ENCODE measurements at regions not wholly inside any gene's neighbourhood (a gene's known extent, or its start where the extent isn't known, plus 50 kb on each side); places are given as distances from the start of the nearest gene placed in this dataset.

- Histone ChIP-seq H3K27ac (ENCODE audit: low read length) (no peak overlapping the region), H3K4me3 (ENCODE audit: low read length) (no peak overlapping the region), H3K4me1 (ENCODE audit: control insufficient read depth, insufficient read depth, low read length) (peaks cover 3% of the 10 kb centered on the region), H3K27me3 (ENCODE audit: control insufficient read depth, insufficient read depth) (no peaks in the 10 kb centered on the region), H3K9me3 (ENCODE audit: control insufficient read depth, low read length) (no peaks in the 10 kb centered on the region)
- intact Hi-C loops (cut with DNase I): no loop called here
- 68% methylated on average over 14 of the region's 14 CpGs for WGBS
- DNase-seq (peak in 1 of 3 donors; percentile 48), ATAC-seq (no peak)
Observed at GRCh38 chr19:30670011-30670329, 297.8 kb downstream of the ZNF536 start.

DNA sequence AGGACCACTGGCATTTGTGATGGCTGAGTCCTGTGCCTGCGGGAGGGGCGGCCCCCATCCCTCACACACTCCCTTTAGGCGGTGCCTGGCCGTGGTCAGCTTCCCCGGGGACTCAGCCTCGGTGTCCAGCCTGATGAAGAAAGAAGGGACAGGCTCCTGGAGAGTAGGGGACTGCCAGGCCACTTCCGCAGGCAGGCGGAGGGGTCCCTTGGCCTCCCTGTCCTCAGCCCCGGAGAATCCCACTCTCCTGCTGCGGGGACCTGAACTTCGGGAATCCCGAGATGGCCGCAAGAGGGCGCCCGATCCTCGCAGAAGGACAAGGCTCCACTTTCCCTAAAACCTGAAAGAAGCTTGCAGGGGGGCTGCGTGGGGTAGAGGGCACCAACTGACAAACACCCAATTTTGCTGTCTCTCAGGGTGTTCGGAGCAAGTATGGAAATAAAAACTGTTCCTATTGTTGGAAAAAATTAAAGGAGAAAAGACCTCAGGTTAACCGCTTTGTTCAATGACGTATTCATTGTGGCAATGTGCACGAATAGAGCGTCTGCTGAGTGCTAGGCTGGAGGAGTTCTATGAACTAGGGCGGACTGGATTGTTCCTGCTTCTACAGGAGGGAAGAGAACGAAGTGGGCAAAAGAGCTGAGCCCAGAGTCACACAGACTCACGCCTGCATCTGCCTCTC, 297.3 kb downstream of the ZNF536 start:
- H3K27ac ChIP-seq (ENCODE audit: low read length): no peak overlapping the region
- intact Hi-C loops (cut with DNase I): loop anchor here in 1 of 4 donors (10.0 kb wide), 1 partner anchor 1555 kb away; no protein-coding TSS in a partner anchor
- H3K4me3 ChIP-seq (ENCODE audit: low read length): no peak overlapping the region
- no peaks in the 10 kb centered on the region for H3K9me3 ChIP-seq (ENCODE audit: control insufficient read depth, low read length)
- WGBS: 21% methylated on average over 25 of the region's 25 CpGs
- ATAC-seq (peak; percentile 21 to 40), DNase-seq (peak; percentile 65 to 90 (median 87))
- peaks cover 3% of the 10 kb centered on the region for H3K4me1 ChIP-seq (ENCODE audit: control insufficient read depth, insufficient read depth, low read length)
- no peaks in the 10 kb centered on the region for H3K27me3 ChIP-seq (ENCODE audit: control insufficient read depth, insufficient read depth)

DNA sequence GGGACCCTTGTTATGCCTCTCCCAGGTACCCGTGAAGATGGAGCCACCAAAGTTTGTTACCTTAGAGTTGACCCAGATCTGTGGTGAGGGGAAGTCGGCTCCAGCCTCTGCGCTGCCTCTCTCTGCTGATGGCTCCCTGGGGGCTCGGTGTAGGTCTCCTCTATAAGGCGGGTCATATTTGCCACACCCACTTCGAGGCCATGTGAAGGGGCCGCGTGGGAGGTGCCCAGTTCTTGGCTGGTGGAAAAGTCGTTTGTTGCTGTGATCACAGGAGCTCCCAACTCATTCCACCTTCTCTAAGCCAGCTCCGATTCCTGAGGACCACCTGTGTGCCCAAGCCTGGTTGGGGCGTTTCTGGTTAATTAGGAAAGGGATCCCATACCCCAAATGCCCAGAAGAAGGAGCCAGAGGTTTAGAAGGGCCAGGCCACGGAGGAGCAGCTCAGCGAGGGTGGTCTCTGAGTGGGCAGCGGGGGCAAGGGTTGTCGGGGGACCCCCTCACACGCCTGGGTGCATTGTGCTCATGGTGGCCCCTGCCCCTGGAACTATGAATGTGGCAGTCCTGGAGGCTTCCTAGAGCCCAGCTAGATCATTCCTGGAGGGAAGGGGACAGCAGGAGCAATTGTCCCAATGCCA, 296.5 kb downstream of the ZNF536 start:
- WGBS: 61% methylated on average over 16 of the region's 16 CpGs
- Histone ChIP-seq H3K4me3 (ENCODE audit: low read length) (no peak overlapping the region), H3K4me1 (ENCODE audit: control insufficient read depth, insufficient read depth, low read length) (peaks cover 6% of the 10 kb centered on the region), H3K27me3 (ENCODE audit: control insufficient read depth, insufficient read depth) (no peaks in the 10 kb centered on the region), H3K9me3 (ENCODE audit: control insufficient read depth, low read length) (no peaks in the 10 kb centered on the region), H3K27ac (ENCODE audit: low read length) (no peak overlapping the region)
- DNase-seq: no peak
- intact Hi-C loops (cut with DNase I): loop anchor here in 1 of 4 donors (10.0 kb wide), 1 partner anchor 1556 kb away; no protein-coding TSS in a partner anchor
- no peak for ATAC-seq

DNA sequence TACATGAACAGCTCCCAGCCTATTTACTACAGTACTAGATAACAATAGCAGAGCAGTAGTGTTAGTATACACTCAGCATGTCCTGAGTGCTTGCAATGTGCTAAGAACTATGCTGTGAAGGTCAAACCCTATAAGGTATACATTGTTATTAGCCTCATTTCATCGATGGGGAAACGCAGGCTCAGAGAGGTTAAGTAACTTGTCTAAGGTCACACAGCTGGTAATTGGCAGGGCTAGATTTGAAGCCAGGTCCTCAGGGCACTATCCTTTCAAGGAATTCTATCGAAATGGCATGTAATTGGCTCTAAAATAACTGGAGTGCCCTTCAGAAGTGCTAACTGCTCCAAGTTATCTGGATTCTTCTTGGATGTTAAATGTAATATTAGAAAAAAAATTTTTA, 295.6 kb downstream of the ZNF536 start:
- Histone ChIP-seq H3K27me3 (ENCODE audit: control insufficient read depth, insufficient read depth) (no peaks in the 10 kb centered on the region), H3K4me3 (ENCODE audit: low read length) (no peak overlapping the region), H3K9me3 (ENCODE audit: control insufficient read depth, low read length) (no peaks in the 10 kb centered on the region), H3K4me1 (ENCODE audit: control insufficient read depth, insufficient read depth, low read length) (peaks cover 6% of the 10 kb centered on the region), H3K27ac (ENCODE audit: low read length) (no peak overlapping the region)
- 62% methylated on average over 3 of the region's 3 CpGs for WGBS
- intact Hi-C loops (cut with DNase I): loop anchor here in 1 of 4 donors (10.0 kb wide), 1 partner anchor 1557 kb away; no protein-coding TSS in a partner anchor
- ATAC-seq (no peak), DNase-seq (no peak)

DNA sequence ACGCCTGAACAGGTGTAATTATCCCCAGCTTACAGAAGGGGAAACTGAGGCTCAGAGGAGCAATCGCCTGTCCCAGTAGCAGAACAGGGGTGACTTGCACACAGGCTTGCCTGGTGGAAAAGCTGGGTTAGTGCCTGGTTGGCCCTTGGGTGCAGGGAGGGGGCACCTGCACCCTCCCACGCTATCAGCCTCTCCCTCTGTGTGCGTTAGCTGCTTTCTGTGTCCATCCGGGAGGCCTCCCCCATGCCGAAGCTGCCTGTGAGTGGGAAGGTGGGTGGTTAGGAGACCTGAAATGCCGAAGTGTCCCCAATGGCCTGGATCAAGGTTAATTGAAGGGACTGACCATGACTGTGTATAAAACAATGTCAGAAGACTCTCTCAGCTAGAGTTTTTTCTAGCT, 295.0 kb downstream of the ZNF536 start:
- Histone ChIP-seq H3K4me3 (ENCODE audit: low read length) (no peak overlapping the region), H3K9me3 (ENCODE audit: control insufficient read depth, low read length) (no peaks in the 10 kb centered on the region), H3K27me3 (ENCODE audit: control insufficient read depth, insufficient read depth) (no peaks in the 10 kb centered on the region), H3K27ac (ENCODE audit: low read length) (no peak overlapping the region), H3K4me1 (ENCODE audit: control insufficient read depth, insufficient read depth, low read length) (peaks cover 6% of the 10 kb centered on the region)
- no peak for ATAC-seq
- 83% methylated on average over 7 of the region's 7 CpGs for WGBS
- DNase-seq: no peak
- intact Hi-C loops (cut with DNase I): loop anchor here in 1 of 4 donors (10.0 kb wide), 1 partner anchor 1558 kb away; no protein-coding TSS in a partner anchor

GRCh38 chr19:30666301-30666803, 294.2 kb downstream of the ZNF536 start:
- Histone ChIP-seq H3K27me3 (ENCODE audit: control insufficient read depth, insufficient read depth) (no peaks in the 10 kb centered on the region), H3K9me3 (ENCODE audit: control insufficient read depth, low read length) (no peaks in the 10 kb centered on the region), H3K4me3 (ENCODE audit: low read length) (no peak overlapping the region), H3K27ac (ENCODE audit: low read length) (no peak overlapping the region), H3K4me1 (ENCODE audit: control insufficient read depth, insufficient read depth, low read length) (peaks cover 5% of the 10 kb centered on the region)
- 4% methylated on average over 11 of the region's 11 CpGs for WGBS
- intact Hi-C loops (cut with DNase I): loop anchor here in 1 of 4 donors (10.0 kb wide), 1 partner anchor 1558 kb away; no protein-coding TSS in a partner anchor
- DNase-seq: peak; percentile 54 to 76 (median 75)
- ATAC-seq: peak in 1 of 2 donors; percentile 19

DNA sequence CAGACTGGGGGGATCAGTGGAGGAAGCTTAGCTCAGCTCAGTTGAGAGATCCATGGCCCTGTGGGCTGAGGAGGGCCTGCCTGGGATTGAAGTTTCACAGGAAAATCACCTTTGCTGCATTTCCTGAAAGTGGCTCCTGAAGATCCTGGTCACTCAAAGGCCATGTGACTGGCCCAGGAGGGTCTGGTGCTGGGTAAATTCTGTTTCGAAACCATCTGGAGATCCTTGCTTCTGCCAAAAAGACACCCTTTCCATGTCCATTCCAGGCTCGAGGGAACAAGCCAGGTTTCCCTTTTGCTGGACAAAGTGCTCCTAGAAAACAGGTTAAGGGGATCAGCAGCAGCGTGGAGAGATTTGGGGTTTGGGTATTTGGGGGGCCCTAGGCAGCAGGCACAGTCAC, 293.3 kb downstream of the ZNF536 start:
- Histone ChIP-seq H3K4me3 (ENCODE audit: low read length) (no peak overlapping the region), H3K27me3 (ENCODE audit: control insufficient read depth, insufficient read depth) (no peaks in the 10 kb centered on the region), H3K9me3 (ENCODE audit: control insufficient read depth, low read length) (no peaks in the 10 kb centered on the region), H3K27ac (ENCODE audit: low read length) (no peak overlapping the region), H3K4me1 (ENCODE audit: control insufficient read depth, insufficient read depth, low read length) (peaks cover 2% of the 10 kb centered on the region)
- ATAC-seq (no peak), DNase-seq (no peak)
- intact Hi-C loops (cut with DNase I): loop anchor here in 1 of 4 donors (10.0 kb wide), 1 partner anchor 1559 kb away; no protein-coding TSS in a partner anchor
- WGBS: 73% methylated on average over 3 of the region's 3 CpGs

- intact Hi-C loops (cut with DNase I): loop anchor here in 1 of 4 donors (10.0 kb wide), 1 partner anchor 1561 kb away; no protein-coding TSS in a partner anchor
- Histone ChIP-seq H3K9me3 (ENCODE audit: control insufficient read depth, low read length) (no peaks in the 10 kb centered on the region), H3K27me3 (ENCODE audit: control insufficient read depth, insufficient read depth) (no peaks in the 10 kb centered on the region), H3K4me3 (ENCODE audit: low read length) (no peak overlapping the region), H3K27ac (ENCODE audit: low read length) (no peak overlapping the region), H3K4me1 (ENCODE audit: control insufficient read depth, insufficient read depth, low read length) (peaks cover 2% of the 10 kb centered on the region)
- 50% methylated on average over 2 of the region's 2 CpGs for WGBS
- ATAC-seq: no peak
- no peak for DNase-seq
Observed at GRCh38 chr19:30663611-30664174, 291.5 kb downstream of the ZNF536 start.

DNA sequence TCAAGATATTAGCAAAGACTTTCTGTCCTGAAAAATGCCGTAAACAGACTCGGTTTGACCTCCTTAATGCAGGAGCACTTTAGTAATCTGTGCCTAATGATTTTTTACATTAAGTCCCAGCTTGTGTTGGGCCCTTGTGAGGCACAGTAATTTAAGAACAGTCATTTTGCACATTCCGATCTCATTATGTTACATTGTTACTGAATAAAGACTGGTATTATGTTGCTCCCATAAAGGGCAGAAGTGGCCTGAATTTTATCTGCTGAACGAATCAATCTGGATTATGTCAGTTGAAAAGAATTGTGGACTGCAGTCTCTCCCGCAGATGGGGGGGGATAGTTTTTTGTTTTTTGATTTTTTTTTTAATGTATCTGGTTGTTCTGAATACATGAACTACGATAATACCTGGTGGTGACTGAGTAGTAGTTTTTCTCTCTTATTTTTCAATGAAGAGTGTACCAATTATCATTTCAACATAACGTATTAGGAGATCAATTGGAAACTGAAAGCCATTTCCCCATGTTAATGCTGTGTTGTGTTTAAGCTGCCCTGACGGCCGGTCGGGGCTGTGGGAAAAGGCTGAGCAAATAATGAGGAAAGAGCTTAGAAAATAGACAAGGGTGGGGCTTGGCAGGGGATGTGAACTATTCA, 290.2 kb downstream of the ZNF536 start:
- ATAC-seq: peak in 1 of 2 donors; percentile 43
- WGBS: 40% methylated on average over 10 of the region's 10 CpGs

GRCh38 chr19:30659638-30660037, 287.5 kb downstream of the ZNF536 start:
- no peak for ATAC-seq
- peaks cover 2% of the 10 kb centered on the region for H3K4me1 ChIP-seq (ENCODE audit: control insufficient read depth, insufficient read depth, low read length)
- DNase-seq: no peak
- no peak overlapping the region for H3K4me3 ChIP-seq (ENCODE audit: low read length)
- intact Hi-C loops (cut with DNase I): loop anchor here in 2 of 4 donors (10.0 kb wide), 2 partner anchors 905 to 1565 kb away; no protein-coding TSS in a partner anchor
- H3K27me3 ChIP-seq (ENCODE audit: control insufficient read depth, insufficient read depth): no peaks in the 10 kb centered on the region
- no peak overlapping the region for H3K27ac ChIP-seq (ENCODE audit: low read length)
- H3K9me3 ChIP-seq (ENCODE audit: control insufficient read depth, low read length): no peaks in the 10 kb centered on the region

More for the DNA sequence above, 290.2 kb downstream of the ZNF536 start:
- intact Hi-C loops (cut with DNase I): loop anchor here in 1 of 4 donors (10.0 kb wide), 1 partner anchor 1562 kb away; no protein-coding TSS in a partner anchor
- Histone ChIP-seq H3K4me3 (ENCODE audit: low read length) (no peak overlapping the region), H3K4me1 (ENCODE audit: control insufficient read depth, insufficient read depth, low read length) (peaks cover 2% of the 10 kb centered on the region), H3K27me3 (ENCODE audit: control insufficient read depth, insufficient read depth) (no peaks in the 10 kb centered on the region), H3K9me3 (ENCODE audit: control insufficient read depth, low read length) (no peaks in the 10 kb centered on the region), H3K27ac (ENCODE audit: low read length) (no peak overlapping the region)
- peak in 1 of 3 donors; percentile 60 for DNase-seq

Data from right cardiac atrium (tissue), 5 donors.